Stimulated activated naive CD8-positive, alpha-beta T cell treated with anti-CD3 and anti-CD28 coated beads, Interleukin-15, Interleukin-2, amounts not matched to agents 100 ng/mL and 50 ng/mL, for 24 hours (primary cell): ENCODE measurements at regions not wholly inside any gene's neighbourhood (a gene's known extent, or its start where the extent isn't known, plus 50 kb on each side); places are given as distances from the start of the nearest gene placed in this dataset.

Experiments used
- H3K27ac Mint-ChIP-seq: one replicate; pipeline ENCODE4 v1.8.0; 2021; ENCODE audit warnings: mild to moderate bottlenecking, mixed read lengths
- H3K27me3 Mint-ChIP-seq: one replicate; pipeline ENCODE4 v1.8.0; 2021; ENCODE audit warnings: mixed read lengths
- H3K36me3 Mint-ChIP-seq: one replicate; pipeline ENCODE4 v1.8.0; 2021; ENCODE audit warnings: low read depth, mixed read lengths
- H3K4me1 Mint-ChIP-seq: one replicate; pipeline ENCODE4 v1.8.0; 2021; ENCODE audit warnings: low read depth, mixed read lengths
- H3K4me3 Mint-ChIP-seq: one replicate; pipeline ENCODE4 v1.8.0; 2021; ENCODE audit warnings: mild to moderate bottlenecking, mixed read lengths
- H3K9me3 Mint-ChIP-seq: one replicate; pipeline ENCODE4 v1.8.0; 2021; ENCODE audit warnings: mixed read lengths

DNA sequence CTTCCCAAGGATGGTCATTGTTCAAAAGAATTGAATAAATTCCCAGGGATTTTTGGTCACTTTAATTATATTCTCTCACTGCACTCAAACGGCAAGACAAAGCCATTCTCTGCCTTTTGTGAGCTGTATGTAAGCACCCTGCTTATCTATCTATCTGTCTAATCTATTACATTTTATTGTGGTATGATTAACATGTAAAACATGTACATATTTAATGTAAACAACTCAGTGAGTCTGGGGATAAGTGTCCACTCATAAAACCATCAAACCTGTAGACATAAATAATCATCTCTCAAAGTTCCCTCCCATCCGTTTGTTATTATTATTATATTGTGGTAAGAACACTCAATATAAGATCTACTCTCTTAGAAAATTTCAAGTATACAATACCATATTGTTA lies 167.1 kb downstream of the CAND1 start:
- Mint-ChIP-seq H3K9me3 (peaks cover 9% of the 10 kb centered on the region), H3K4me3 (no peak overlapping the region), H3K36me3 (no peaks in the 10 kb centered on the region), H3K4me1 (peaks cover 3% of the 10 kb centered on the region), H3K27ac (no peak overlapping the region), H3K27me3 (no peaks in the 10 kb centered on the region)

- Mint-ChIP-seq H3K27me3 (no peaks in the 10 kb centered on the region), H3K4me1 (peaks cover 10% of the 10 kb centered on the region), H3K9me3 (peaks cover 9% of the 10 kb centered on the region), H3K36me3 (no peaks in the 10 kb centered on the region), H3K4me3 (no peak overlapping the region), H3K27ac (no peak overlapping the region)
These were observed 167.9 kb downstream of the CAND1 start for GRCh38 chr12:67437011-67437410.

- Mint-ChIP-seq H3K27ac (no peak overlapping the region), H3K4me3 (no peak overlapping the region), H3K9me3 (peaks cover 9% of the 10 kb centered on the region), H3K36me3 (no peaks in the 10 kb centered on the region), H3K27me3 (peaks cover 6% of the 10 kb centered on the region), H3K4me1 (peaks cover 10% of the 10 kb centered on the region)
These were observed 170.5 kb downstream of the CAND1 start for GRCh38 chr12:67439611-67440010.

DNA sequence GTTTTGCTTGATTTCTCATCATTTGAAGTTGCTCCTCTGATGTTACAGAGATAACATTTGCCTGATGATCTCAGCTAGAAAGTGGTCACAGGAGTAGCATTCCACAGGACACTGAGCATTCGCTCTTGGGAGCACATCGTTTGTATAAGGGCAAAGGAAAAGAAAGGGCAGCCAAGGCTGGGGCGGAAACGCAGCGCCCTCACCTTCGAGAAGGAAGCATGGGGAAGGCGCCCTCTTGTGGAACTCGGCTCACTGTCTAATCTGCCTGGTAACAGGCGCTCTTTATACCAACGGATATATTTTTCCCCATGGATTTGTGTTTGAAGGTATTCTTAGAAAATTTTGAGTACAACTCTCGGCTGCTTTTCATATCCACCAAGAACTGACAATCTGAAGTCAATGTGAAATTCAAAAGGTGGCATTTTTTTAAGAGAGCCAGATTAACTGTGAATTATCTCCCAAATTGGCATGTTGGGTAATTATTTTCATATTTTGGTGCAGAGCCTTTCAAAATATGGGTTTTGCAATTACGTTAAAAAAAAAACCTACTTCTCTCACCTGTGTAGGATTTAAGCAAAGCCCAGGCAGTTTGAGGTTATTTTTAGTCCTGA lies 172.7 kb downstream of the CAND1 start:
- peaks cover 9% of the 10 kb centered on the region for H3K9me3 Mint-ChIP-seq

GRCh38 chr12:67442347-67442841 lies 173.2 kb downstream of the CAND1 start:
- Mint-ChIP-seq H3K36me3 (no peaks in the 10 kb centered on the region), H3K4me1 (peaks cover 15% of the 10 kb centered on the region), H3K9me3 (peaks cover 9% of the 10 kb centered on the region), H3K27ac (no peak overlapping the region), H3K27me3 (peaks cover 6% of the 10 kb centered on the region), H3K4me3 (no peak overlapping the region)

More for the DNA sequence above, 172.7 kb downstream of the CAND1 start:
- Mint-ChIP-seq H3K27me3 (peaks cover 6% of the 10 kb centered on the region), H3K4me3 (no peak overlapping the region), H3K4me1 (peaks cover 15% of the 10 kb centered on the region), H3K36me3 (no peaks in the 10 kb centered on the region), H3K27ac (no peak overlapping the region)

GRCh38 chr12:67442896-67443295 lies 173.7 kb downstream of the CAND1 start:
- Mint-ChIP-seq H3K36me3 (no peaks in the 10 kb centered on the region), H3K4me1 (peaks cover 18% of the 10 kb centered on the region), H3K27me3 (peaks cover 6% of the 10 kb centered on the region), H3K9me3 (peaks cover 9% of the 10 kb centered on the region), H3K4me3 (no peak overlapping the region), H3K27ac (no peak overlapping the region)

DNA sequence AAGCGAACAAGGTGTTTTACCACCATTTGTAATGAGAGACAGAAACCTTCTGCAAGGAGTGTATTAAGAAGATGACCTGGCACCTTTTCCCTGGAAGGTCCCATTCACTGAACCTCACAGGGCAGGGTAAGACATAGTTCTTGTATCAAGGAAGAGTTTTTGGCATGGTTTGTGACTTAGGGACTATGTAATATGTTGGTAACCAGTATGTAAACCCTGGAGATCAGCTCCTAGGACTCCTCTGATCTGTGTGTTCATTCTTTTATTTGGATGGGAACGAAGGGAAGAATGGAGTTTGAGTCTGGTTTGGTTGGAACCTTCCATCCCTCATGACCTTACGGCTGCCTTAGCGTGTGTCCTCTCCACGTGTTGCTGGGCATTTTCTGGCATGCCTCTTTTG lies 175.4 kb downstream of the CAND1 start:
- Mint-ChIP-seq H3K27ac (no peak overlapping the region), H3K4me3 (no peak overlapping the region), H3K27me3 (peaks cover 6% of the 10 kb centered on the region), H3K4me1 (peaks cover 27% of the 10 kb centered on the region), H3K36me3 (no peaks in the 10 kb centered on the region), H3K9me3 (peaks cover 2% of the 10 kb centered on the region)

DNA sequence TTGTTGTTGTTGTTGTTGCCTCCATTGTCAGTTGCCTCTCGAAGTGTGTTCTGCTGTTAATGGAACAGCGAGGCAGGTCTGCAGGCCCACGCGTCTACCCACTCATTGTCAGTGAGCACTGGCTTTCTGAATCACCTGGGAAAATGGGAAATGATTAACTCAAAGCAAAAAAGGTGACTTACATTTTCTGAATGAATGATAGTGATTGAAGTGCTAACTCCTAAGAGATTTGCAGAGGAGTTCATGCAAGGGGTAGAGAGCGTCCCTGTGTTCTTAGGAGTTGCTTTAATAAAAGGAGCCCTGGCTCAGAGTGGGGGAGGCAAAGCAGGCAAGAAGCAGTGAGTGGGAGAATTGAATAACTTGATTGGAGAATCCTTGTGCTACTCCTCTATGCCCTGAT lies 177.6 kb downstream of the CAND1 start:
- Mint-ChIP-seq H3K9me3 (peaks cover 17% of the 10 kb centered on the region), H3K27ac (no peak overlapping the region), H3K4me1 (peaks cover 42% of the 10 kb centered on the region), H3K36me3 (peaks cover 6% of the 10 kb centered on the region), H3K27me3 (peaks cover 6% of the 10 kb centered on the region), H3K4me3 (no peak overlapping the region)

DNA sequence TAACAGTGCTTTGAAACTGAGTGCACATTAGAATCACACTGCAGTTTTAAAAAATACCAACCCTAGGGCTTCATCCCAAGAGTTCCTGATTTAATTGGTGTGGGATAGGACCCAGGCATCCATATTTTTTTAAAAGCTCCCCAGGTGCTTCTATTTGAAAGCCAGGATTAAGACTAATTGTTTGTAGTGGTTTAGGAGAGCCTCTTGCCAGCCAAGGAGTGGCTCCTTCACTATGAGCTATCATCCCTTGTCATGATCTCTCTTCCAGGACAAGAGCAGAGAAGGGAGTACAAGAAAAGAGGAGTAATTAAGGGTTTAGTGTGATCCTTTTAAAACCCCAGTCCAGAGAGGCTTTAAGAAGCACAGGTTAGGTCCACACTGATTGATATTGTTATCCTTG lies 178.0 kb downstream of the CAND1 start:
- peaks cover 44% of the 10 kb centered on the region for H3K4me1 Mint-ChIP-seq
- no peak overlapping the region for H3K4me3 Mint-ChIP-seq
- peaks cover 21% of the 10 kb centered on the region for H3K9me3 Mint-ChIP-seq
- H3K27me3 Mint-ChIP-seq = peaks cover 6% of the 10 kb centered on the region
- no peak overlapping the region for H3K27ac Mint-ChIP-seq
- H3K36me3 Mint-ChIP-seq = peaks cover 11% of the 10 kb centered on the region

GRCh38 chr12:67449591-67450052 lies 180.5 kb downstream of the CAND1 start:
- H3K4me1 Mint-ChIP-seq = peaks cover 56% of the 10 kb centered on the region
- peak overlapping the region; percentile 4 for H3K4me3 Mint-ChIP-seq
- H3K9me3 Mint-ChIP-seq = peaks cover 28% of the 10 kb centered on the region
- H3K36me3 Mint-ChIP-seq = peaks cover 11% of the 10 kb centered on the region
- peak overlapping the region; percentile 69 for H3K27ac Mint-ChIP-seq
- H3K27me3 Mint-ChIP-seq = peaks cover 7% of the 10 kb centered on the region

DNA sequence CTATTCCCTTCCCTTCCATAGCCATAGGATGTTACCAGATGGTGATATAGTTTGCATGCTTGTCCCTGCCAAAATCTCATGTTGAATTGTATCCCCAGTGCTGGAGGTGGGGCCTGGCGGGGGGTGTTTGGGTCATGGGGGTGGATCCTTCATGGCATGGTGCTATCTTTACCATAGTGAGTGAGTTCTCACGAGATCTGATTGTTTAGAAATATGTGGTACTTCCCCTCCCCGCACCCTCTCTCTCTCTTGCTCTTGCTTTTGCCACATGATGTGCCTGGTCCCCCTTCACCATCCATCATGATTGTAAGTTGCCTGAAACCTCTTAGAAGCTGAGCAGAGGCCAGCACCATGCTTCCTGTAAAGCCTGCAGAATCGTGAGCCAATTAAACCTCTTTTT lies 181.3 kb downstream of the CAND1 start:
- Mint-ChIP-seq H3K9me3 (peaks cover 28% of the 10 kb centered on the region), H3K4me3 (no peak overlapping the region), H3K27ac (no peak overlapping the region), H3K27me3 (peaks cover 10% of the 10 kb centered on the region), H3K36me3 (peaks cover 11% of the 10 kb centered on the region), H3K4me1 (peaks cover 56% of the 10 kb centered on the region)

- H3K4me3 Mint-ChIP-seq = no peak overlapping the region
- H3K4me1 Mint-ChIP-seq = peaks cover 56% of the 10 kb centered on the region
- no peak overlapping the region for H3K27ac Mint-ChIP-seq
- peaks cover 17% of the 10 kb centered on the region for H3K27me3 Mint-ChIP-seq
- H3K9me3 Mint-ChIP-seq = peaks cover 28% of the 10 kb centered on the region
- H3K36me3 Mint-ChIP-seq = peaks cover 11% of the 10 kb centered on the region
These were observed 182.0 kb downstream of the CAND1 start for GRCh38 chr12:67451206-67451605.

DNA sequence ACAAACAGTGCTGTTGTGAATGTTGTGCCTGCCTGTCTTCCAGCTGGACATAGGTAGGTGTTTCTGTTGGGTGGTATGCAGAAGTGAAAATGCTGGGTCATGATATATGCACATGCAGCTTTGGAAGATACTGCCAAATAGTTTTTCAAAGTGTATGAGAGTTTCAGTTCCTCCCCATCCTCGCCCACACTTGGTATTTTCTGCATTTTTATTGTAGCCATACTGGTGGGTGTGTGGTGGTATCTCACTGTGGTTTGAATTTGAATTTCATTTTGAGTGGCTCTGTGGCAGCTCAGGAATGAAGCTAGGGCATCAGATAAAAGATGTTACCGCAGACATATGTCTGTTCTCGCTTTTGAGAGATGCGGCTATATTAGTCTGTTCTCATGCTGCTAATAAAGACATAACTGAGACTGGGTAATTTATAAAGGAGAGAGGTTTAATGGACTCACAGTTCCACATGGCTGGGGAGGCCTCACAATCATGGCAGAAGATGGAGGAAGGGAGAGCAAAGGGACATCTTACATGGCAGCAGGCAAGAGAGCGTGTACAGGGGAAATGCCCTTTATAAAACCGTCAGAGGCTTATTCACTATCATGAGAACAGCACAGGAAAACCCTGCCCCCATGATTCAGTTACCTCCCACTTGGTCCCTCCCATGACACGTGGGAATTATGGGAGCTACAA lies 183.1 kb downstream of the CAND1 start:
- Mint-ChIP-seq H3K4me1 (peaks cover 55% of the 10 kb centered on the region), H3K27me3 (peaks cover 24% of the 10 kb centered on the region), H3K9me3 (peaks cover 28% of the 10 kb centered on the region), H3K4me3 (peak overlapping the region; percentile 52), H3K36me3 (peaks cover 11% of the 10 kb centered on the region), H3K27ac (peak overlapping the region; percentile 77)

GRCh38 chr12:67453191-67453590 lies 184.0 kb downstream of the CAND1 start:
- Mint-ChIP-seq H3K27ac (no peak overlapping the region), H3K9me3 (peaks cover 28% of the 10 kb centered on the region), H3K4me3 (no peak overlapping the region), H3K4me1 (peaks cover 51% of the 10 kb centered on the region), H3K27me3 (peaks cover 31% of the 10 kb centered on the region), H3K36me3 (peaks cover 11% of the 10 kb centered on the region)

- no peak overlapping the region for H3K4me3 Mint-ChIP-seq
- H3K27ac Mint-ChIP-seq = no peak overlapping the region
- peaks cover 20% of the 10 kb centered on the region for H3K9me3 Mint-ChIP-seq
- H3K27me3 Mint-ChIP-seq = peaks cover 31% of the 10 kb centered on the region
- H3K4me1 Mint-ChIP-seq = peaks cover 35% of the 10 kb centered on the region
- peaks cover 8% of the 10 kb centered on the region for H3K36me3 Mint-ChIP-seq
These were observed 186.1 kb downstream of the CAND1 start for GRCh38 chr12:67455236-67455635.
